Neuron (in vitro differentiated cells): ENCODE measurements at regions not wholly inside any gene's neighbourhood (a gene's known extent, or its start where the extent isn't known, plus 50 kb on each side); places are given as distances from the start of the nearest gene placed in this dataset.
"Not testable (repeated sequence)": the region's sequence is repeated elsewhere in the genome, so short reads cannot be mapped to it uniquely, and the experiment has no call there.

Experiments
- H2AFZ ChIP-seq: one replicate; pipeline ENCODE4 v1.6.1; 2013; ENCODE audit warnings: low read depth, mild to moderate bottlenecking, inconsistent platforms, low read length, moderate library complexity
- H3K27me3 ChIP-seq: one replicate; pipeline ENCODE4 v1.6.1; 2013; ENCODE audit warnings: low read length; ENCODE audit not compliant: insufficient read depth
- H3K36me3 ChIP-seq: one replicate; pipeline ENCODE4 v1.6.1; 2013; ENCODE audit warnings: low read length; ENCODE audit not compliant: insufficient read depth
- H3K4me1 ChIP-seq: one replicate; pipeline ENCODE4 v1.6.1; 2013; ENCODE audit warnings: low read length; ENCODE audit not compliant: insufficient read depth
- H3K4me3 ChIP-seq: 2 replicates; pipeline ENCODE4 v1.5.1; 2013; ENCODE audit warnings: mild to moderate bottlenecking, low read length, moderate library complexity
- H3K9me3 ChIP-seq: one replicate; pipeline ENCODE4 v1.6.1; 2013; ENCODE audit warnings: low read length

GRCh38 chr15:37377428-37377827 lies 277.1 kb upstream of the MEIS2 start:
- no peak overlapping the region for H3K4me3 ChIP-seq
- H3K9me3 ChIP-seq: no peaks in the 10 kb centered on the region
- H2AFZ ChIP-seq: no peak overlapping the region
- H3K36me3 ChIP-seq: no peaks in the 10 kb centered on the region
- H3K4me1 ChIP-seq: no peaks in the 10 kb centered on the region
- no peaks in the 10 kb centered on the region for H3K27me3 ChIP-seq

DNA sequence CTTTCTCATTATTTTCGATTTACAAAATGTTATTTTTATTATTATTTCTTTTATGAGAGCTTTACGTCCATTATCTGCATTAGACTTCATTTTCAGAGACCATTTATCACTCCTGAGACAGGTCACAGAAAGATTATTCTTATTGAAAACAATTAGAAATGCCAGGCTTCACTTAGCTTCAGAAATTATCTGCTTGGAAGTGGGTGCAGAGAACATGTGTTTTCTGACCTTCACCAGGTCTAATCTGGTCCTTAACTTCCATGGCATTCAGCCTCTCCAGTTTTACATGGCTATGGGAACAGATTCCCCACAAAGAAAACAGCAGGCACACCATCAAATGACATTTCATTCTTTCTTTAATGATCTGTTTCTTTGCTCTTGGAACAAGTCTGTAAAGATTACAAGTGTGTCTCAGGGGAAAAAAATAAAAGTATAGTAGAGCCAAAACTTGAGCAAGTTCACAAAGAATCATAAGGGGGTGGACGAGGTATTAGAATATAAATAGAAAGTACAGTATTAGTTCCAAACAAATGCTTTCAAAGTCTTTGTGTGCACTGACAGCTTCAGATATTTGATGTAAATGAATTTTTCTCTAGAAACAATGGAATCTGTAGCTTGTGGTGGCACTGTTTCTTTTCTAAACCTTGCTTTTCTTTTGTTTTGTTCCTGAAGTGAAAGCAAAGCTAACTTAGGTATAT lies 294.2 kb upstream of the MEIS2 start:
- H3K4me3 ChIP-seq: no peak overlapping the region
- H2AFZ ChIP-seq: no peak overlapping the region
- no peaks in the 10 kb centered on the region for H3K9me3 ChIP-seq
- no peaks in the 10 kb centered on the region for H3K4me1 ChIP-seq
- no peaks in the 10 kb centered on the region for H3K27me3 ChIP-seq
- no peaks in the 10 kb centered on the region for H3K36me3 ChIP-seq

- H3K9me3 ChIP-seq: no peaks in the 10 kb centered on the region
- H3K27me3 ChIP-seq: no peaks in the 10 kb centered on the region
- no peak overlapping the region for H2AFZ ChIP-seq
- no peak overlapping the region for H3K4me3 ChIP-seq
- H3K4me1 ChIP-seq: no peaks in the 10 kb centered on the region
- H3K36me3 ChIP-seq: no peaks in the 10 kb centered on the region
Measured at GRCh38 chr15:37395100-37395468, 294.7 kb upstream of the MEIS2 start.

GRCh38 chr15:37397266-37398022 lies 297.1 kb upstream of the MEIS2 start:
- Histone ChIP-seq H3K9me3 (no peaks in the 10 kb centered on the region), H3K4me1 (no peaks in the 10 kb centered on the region), H2AFZ (no peak overlapping the region), H3K4me3 (no peak overlapping the region), H3K27me3 (no peaks in the 10 kb centered on the region), H3K36me3 (no peaks in the 10 kb centered on the region)

GRCh38 chr15:37416103-37416502 lies 315.8 kb upstream of the MEIS2 start:
- H3K27me3 ChIP-seq: no peaks in the 10 kb centered on the region
- no peaks in the 10 kb centered on the region for H3K4me1 ChIP-seq
- H3K9me3 ChIP-seq: no peaks in the 10 kb centered on the region
- no peaks in the 10 kb centered on the region for H3K36me3 ChIP-seq
- H3K4me3 ChIP-seq: no peak overlapping the region
- H2AFZ ChIP-seq: no peak overlapping the region

DNA sequence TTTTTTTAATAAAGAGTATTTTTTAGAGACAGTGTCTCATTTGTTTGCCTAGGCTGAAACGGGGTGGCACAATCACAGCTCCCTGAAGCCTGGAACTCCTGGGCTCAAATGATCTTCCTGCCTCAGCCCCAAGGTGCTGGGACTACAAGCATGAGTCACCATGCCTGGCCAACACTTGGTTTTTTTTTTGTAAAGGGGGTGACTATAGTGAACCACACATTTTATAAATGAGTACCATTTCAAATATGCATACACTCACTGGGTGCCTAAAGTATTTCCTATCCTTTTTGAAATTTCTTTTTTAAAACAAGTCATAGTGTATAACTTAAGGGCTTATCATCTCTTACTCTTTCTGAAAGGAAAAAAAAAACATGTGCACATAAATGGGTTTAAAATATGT lies 325.2 kb upstream of the MEIS2 start:
- H2AFZ ChIP-seq: no peak overlapping the region
- H3K4me1 ChIP-seq: no peaks in the 10 kb centered on the region
- no peaks in the 10 kb centered on the region for H3K36me3 ChIP-seq
- no peak overlapping the region for H3K4me3 ChIP-seq
- H3K9me3 ChIP-seq: no peaks in the 10 kb centered on the region
- H3K27me3 ChIP-seq: no peaks in the 10 kb centered on the region

- not testable (repeated sequence) for H3K9me3 ChIP-seq, H3K36me3 ChIP-seq, H2AFZ ChIP-seq, H3K27me3 ChIP-seq, H3K4me3 ChIP-seq, H3K4me1 ChIP-seq
Measured at GRCh38 chr15:37427393-37427792, 327.0 kb upstream of the MEIS2 start.

DNA sequence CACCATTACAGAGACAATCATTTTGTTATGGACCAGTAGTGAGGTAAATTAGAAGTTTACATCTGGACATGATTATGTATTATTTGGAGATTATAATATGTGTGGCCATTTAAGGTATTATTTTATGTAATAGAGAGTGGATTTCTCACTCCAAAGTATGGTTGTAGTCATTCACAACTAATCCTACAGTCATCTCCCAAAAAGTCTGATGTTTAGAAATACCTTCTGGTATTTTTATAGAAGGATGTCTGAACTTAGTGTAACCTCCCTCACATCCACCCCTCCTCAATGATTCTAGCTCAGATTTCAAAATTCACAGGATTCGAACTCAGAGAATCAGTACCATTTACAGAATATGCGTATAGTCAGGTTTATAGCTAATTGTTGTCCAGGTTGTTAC lies 346.6 kb upstream of the MEIS2 start:
- H3K36me3 ChIP-seq: no peaks in the 10 kb centered on the region
- no peak overlapping the region for H2AFZ ChIP-seq
- no peaks in the 10 kb centered on the region for H3K4me1 ChIP-seq
- H3K27me3 ChIP-seq: no peaks in the 10 kb centered on the region
- H3K9me3 ChIP-seq: no peaks in the 10 kb centered on the region
- H3K4me3 ChIP-seq: no peak overlapping the region

- Histone ChIP-seq H3K9me3 (peaks cover 1% of the 10 kb centered on the region), H2AFZ (no peak overlapping the region), H3K4me1 (no peaks in the 10 kb centered on the region), H3K27me3 (no peaks in the 10 kb centered on the region), H3K36me3 (no peaks in the 10 kb centered on the region), H3K4me3 (no peak overlapping the region)
Measured at GRCh38 chr15:37452498-37452897, 352.1 kb upstream of the MEIS2 start.

DNA sequence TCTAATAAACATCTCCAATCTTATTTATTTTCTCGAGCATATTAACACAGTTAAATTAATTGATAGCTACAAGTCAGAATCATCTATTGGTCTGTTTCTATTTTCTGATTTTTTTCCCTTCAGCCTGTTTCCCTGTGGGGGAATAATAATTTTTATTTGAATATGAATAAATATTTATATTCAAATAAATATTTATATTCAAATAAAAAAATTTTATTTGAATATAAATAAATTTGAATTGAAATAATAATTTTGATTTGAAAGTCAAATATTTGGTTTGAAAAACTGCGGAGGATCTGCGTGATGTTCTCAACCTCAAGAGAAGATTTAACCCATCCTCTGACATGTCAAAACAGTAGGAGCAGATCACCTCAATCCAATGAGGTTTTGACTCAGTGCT lies 380.1 kb upstream of the MEIS2 start:
- Histone ChIP-seq H3K4me3 (no peak overlapping the region), H3K9me3 (no peaks in the 10 kb centered on the region), H3K36me3 (no peaks in the 10 kb centered on the region), H2AFZ (no peak overlapping the region), H3K4me1 (no peaks in the 10 kb centered on the region), H3K27me3 (no peaks in the 10 kb centered on the region)

- no peak overlapping the region for H2AFZ ChIP-seq
- no peaks in the 10 kb centered on the region for H3K36me3 ChIP-seq
- H3K4me3 ChIP-seq: no peak overlapping the region
- no peaks in the 10 kb centered on the region for H3K27me3 ChIP-seq
- H3K4me1 ChIP-seq: no peaks in the 10 kb centered on the region
- no peaks in the 10 kb centered on the region for H3K9me3 ChIP-seq
Measured at GRCh38 chr15:37481126-37481525, 380.8 kb upstream of the MEIS2 start.

GRCh38 chr15:37483779-37484178 lies 383.4 kb upstream of the MEIS2 start:
- H3K36me3 ChIP-seq: no peaks in the 10 kb centered on the region
- H3K9me3 ChIP-seq: no peaks in the 10 kb centered on the region
- no peaks in the 10 kb centered on the region for H3K27me3 ChIP-seq
- H2AFZ ChIP-seq: no peak overlapping the region
- no peak overlapping the region for H3K4me3 ChIP-seq
- H3K4me1 ChIP-seq: no peaks in the 10 kb centered on the region

DNA sequence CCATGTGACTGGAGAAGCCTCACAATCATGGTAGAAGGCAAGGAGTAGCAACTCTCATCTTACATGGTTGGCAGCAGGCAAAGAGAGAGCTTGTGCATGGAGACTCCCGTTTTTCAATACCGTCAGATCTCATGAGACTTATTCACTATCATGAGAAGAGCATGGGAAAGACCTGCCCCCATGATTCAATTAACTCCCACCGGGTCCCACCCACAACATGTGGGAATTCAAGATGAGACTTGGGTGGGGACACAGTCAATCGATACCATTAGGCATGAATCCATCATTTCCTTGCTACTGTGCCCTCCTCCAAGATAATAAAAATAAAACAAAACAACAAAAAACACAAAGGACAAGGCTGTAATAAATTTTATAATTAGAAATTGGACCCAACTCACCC lies 384.7 kb upstream of the MEIS2 start:
- no peak overlapping the region for H2AFZ ChIP-seq
- no peaks in the 10 kb centered on the region for H3K4me1 ChIP-seq
- H3K9me3 ChIP-seq: no peaks in the 10 kb centered on the region
- no peaks in the 10 kb centered on the region for H3K36me3 ChIP-seq
- H3K4me3 ChIP-seq: no peak overlapping the region
- H3K27me3 ChIP-seq: no peaks in the 10 kb centered on the region

- no peaks in the 10 kb centered on the region for H3K9me3 ChIP-seq
- no peaks in the 10 kb centered on the region for H3K4me1 ChIP-seq
- H3K4me3 ChIP-seq: no peak overlapping the region
- no peak overlapping the region for H2AFZ ChIP-seq
- no peaks in the 10 kb centered on the region for H3K36me3 ChIP-seq
- H3K27me3 ChIP-seq: no peaks in the 10 kb centered on the region
Measured at GRCh38 chr15:37490707-37491106, 390.4 kb upstream of the MEIS2 start.
